Vagina (tissue), 2 donors: ENCODE measurements at regions not wholly inside any gene's neighbourhood (a gene's known extent, or its start where the extent isn't known, plus 50 kb on each side); places are given as distances from the start of the nearest gene placed in this dataset.
"Not testable (repeated sequence)": the region's sequence is repeated elsewhere in the genome, so short reads cannot be mapped to it uniquely, and the experiment has no call there.

ENCODE experiments used
- DNase-seq, 2 donors: peaks; one replicate each; pipeline ENCODE4 v3.0.0-alpha.2; 2017; ENCODE audit errors: extremely low spot score in 2 of 2
- H3K27ac ChIP-seq: fragments of 200-600 bp; sonication (generic); one replicate; pipeline ENCODE4 v1.5.1; 2019
- H3K27me3 ChIP-seq: fragments of 200-600 bp; sonication (generic); one replicate; pipeline ENCODE4 v1.5.1; 2019
- H3K36me3 ChIP-seq, 2 donors: fragments of 200-600 bp; sonication (generic); one replicate each; pipeline ENCODE4 v1.5.1; 2017 to 2019
- H3K4me1 ChIP-seq: fragments of 200-600 bp; sonication (generic); one replicate; pipeline ENCODE4 v1.5.1; 2019
- H3K4me3 ChIP-seq, 2 donors: fragments of 200-600 bp; sonication (generic); 1 replicate in 1 of 2; 2 replicates in 1 of 2; pipeline ENCODE4 v1.5.1; 2016 to 2019
- H3K9me3 ChIP-seq: fragments of 200-600 bp; sonication (generic); one replicate; pipeline ENCODE4 v1.5.1; 2019
- CTCF ChIP-seq, 3 experiments: fragments of 450-650 bp in 2 of 3; fragments of 200-600 bp in 1 of 3; sonication (generic) in 1 of 3; IDR thresholded peaks; one replicate each; pipeline ENCODE4 v1.5.1; 2017 to 2019; ENCODE audit warnings: antibody characterized with exemption in 3 of 3, mild to moderate bottlenecking in 2 of 3, moderate library complexity in 2 of 3
- POLR2A ChIP-seq, 2 donors: fragments of 450-650 bp; IDR thresholded peaks; one replicate each; pipeline ENCODE4 v1.6.1; 2017; ENCODE audit warnings: antibody characterized with exemption in 2 of 2, mild to moderate bottlenecking in 2 of 2, moderate library complexity in 2 of 2
- POLR2AphosphoS5 ChIP-seq, 2 donors: sonication (generic); formaldehyde crosslinking; IDR thresholded peaks; one replicate each; pipeline ENCODE4 v1.9.0; 2017; ENCODE audit warnings: antibody characterized with exemption in 2 of 2, mild to moderate bottlenecking in 2 of 2, low read depth in 1 of 2; ENCODE audit not compliant: insufficient read depth in 1 of 2
- intact Hi-C: fragments of 100-400 bp; cut with DNase I; formaldehyde crosslinking; loops from one replicate; pipeline ENCODE4 v1.15.1; 2023

GRCh38 chr6:114886670-114887436 lies 544.0 kb upstream of the HS3ST5 start:
- H3K27me3 ChIP-seq, result no peaks in the 10 kb centered on the region
- intact Hi-C loops, result no loop called here
- H3K4me1 ChIP-seq, result no peaks in the 10 kb centered on the region
- TF ChIP-seq POLR2A (IDR thresholded peaks at IDR 0.05) (no peak), POLR2AphosphoS5 (IDR thresholded peaks at IDR 0.05; ENCODE audit: insufficient read depth in 1 of 2, low read depth in 1 of 2) (no peak), CTCF (IDR thresholded peaks at IDR 0.05) (no peak)
- no peak for DNase-seq
- H3K4me3 ChIP-seq, result no peak overlapping the region
- H3K9me3 ChIP-seq, result no peaks in the 10 kb centered on the region
- H3K27ac ChIP-seq, result no peak overlapping the region
- H3K36me3 ChIP-seq, result no peaks in the 10 kb centered on the region

- H3K4me3 ChIP-seq, result no peak overlapping the region
- H3K4me1 ChIP-seq, result no peaks in the 10 kb centered on the region
- no peaks in the 10 kb centered on the region for H3K9me3 ChIP-seq
- no peak overlapping the region for H3K27ac ChIP-seq
- intact Hi-C loops, result no loop called here
- TF ChIP-seq POLR2AphosphoS5 (IDR thresholded peaks at IDR 0.05; ENCODE audit: insufficient read depth in 1 of 2, low read depth in 1 of 2) (no peak), CTCF (IDR thresholded peaks at IDR 0.05) (no peak), POLR2A (IDR thresholded peaks at IDR 0.05) (no peak)
- no peaks in the 10 kb centered on the region for H3K27me3 ChIP-seq
- no peaks in the 10 kb centered on the region for H3K36me3 ChIP-seq
- DNase-seq, result no peak
These were observed 536.9 kb upstream of the HS3ST5 start for GRCh38 chr6:114879693-114880092.

GRCh38 chr6:114878091-114878490 lies 535.3 kb upstream of the HS3ST5 start:
- Histone ChIP-seq H3K9me3 (no peaks in the 10 kb centered on the region), H3K4me1 (no peaks in the 10 kb centered on the region), H3K36me3 (no peaks in the 10 kb centered on the region), H3K4me3 (no peak overlapping the region), H3K27me3 (no peaks in the 10 kb centered on the region), H3K27ac (no peak overlapping the region)
- no peak for DNase-seq
- TF ChIP-seq POLR2AphosphoS5 (IDR thresholded peaks at IDR 0.05; ENCODE audit: insufficient read depth in 1 of 2, low read depth in 1 of 2), result no peak
- no peak for TF ChIP-seq CTCF (IDR thresholded peaks at IDR 0.05)
- TF ChIP-seq POLR2A (IDR thresholded peaks at IDR 0.05), result no peak
- intact Hi-C loops, result no loop called here

- no peak for TF ChIP-seq POLR2A (IDR thresholded peaks at IDR 0.05)
- TF ChIP-seq CTCF (IDR thresholded peaks at IDR 0.05), result no peak
- no peak for TF ChIP-seq POLR2AphosphoS5 (IDR thresholded peaks at IDR 0.05; ENCODE audit: insufficient read depth in 1 of 2, low read depth in 1 of 2)
- intact Hi-C loops, result no loop called here
- no peak for DNase-seq
These were observed 531.6 kb upstream of the HS3ST5 start for GRCh38 chr6:114874410-114874809.

GRCh38 chr6:114865506-114865905 lies 522.7 kb upstream of the HS3ST5 start:
- intact Hi-C loops, DNase-seq, H3K27me3 ChIP-seq, H3K36me3 ChIP-seq, H3K4me3 ChIP-seq, H3K9me3 ChIP-seq, H3K27ac ChIP-seq, H3K4me1 ChIP-seq: not testable (repeated sequence)

More at GRCh38 chr6:114874410-114874809, 531.6 kb upstream of the HS3ST5 start:
- Histone ChIP-seq H3K4me1 (no peaks in the 10 kb centered on the region), H3K4me3 (no peak overlapping the region), H3K27me3 (no peaks in the 10 kb centered on the region), H3K9me3 (no peaks in the 10 kb centered on the region), H3K27ac (no peak overlapping the region), H3K36me3 (no peaks in the 10 kb centered on the region)
